KOPT-K1 (cell line): ENCODE measurements at regions not wholly inside any gene's neighbourhood (a gene's known extent, or its start where the extent isn't known, plus 50 kb on each side); places are given as distances from the start of the nearest gene placed in this dataset.

Source experiments
- H3K27ac ChIP-seq: fragments of 200-600 bp; sonication (generic); 2 replicates; pipeline ENCODE4 v1.5.1; 2016; ENCODE audit warnings: antibody characterized with exemption, mild to moderate bottlenecking, low read depth, low read length; ENCODE audit not compliant: poor library complexity, severe bottlenecking
- H3K36me3 ChIP-seq: fragments of 200-600 bp; sonication (generic); 2 replicates; pipeline ENCODE4 v1.5.1; 2017; ENCODE audit warnings: antibody characterized with exemption, mild to moderate bottlenecking, low read length, moderate library complexity; ENCODE audit not compliant: insufficient read depth
- H3K9me3 ChIP-seq: fragments of 200-600 bp; sonication (generic); 2 replicates; pipeline ENCODE4 v1.5.1; 2017; ENCODE audit warnings: antibody characterized with exemption, low read length, mild to moderate bottlenecking; ENCODE audit not compliant: insufficient read depth, poor library complexity, severe bottlenecking

DNA sequence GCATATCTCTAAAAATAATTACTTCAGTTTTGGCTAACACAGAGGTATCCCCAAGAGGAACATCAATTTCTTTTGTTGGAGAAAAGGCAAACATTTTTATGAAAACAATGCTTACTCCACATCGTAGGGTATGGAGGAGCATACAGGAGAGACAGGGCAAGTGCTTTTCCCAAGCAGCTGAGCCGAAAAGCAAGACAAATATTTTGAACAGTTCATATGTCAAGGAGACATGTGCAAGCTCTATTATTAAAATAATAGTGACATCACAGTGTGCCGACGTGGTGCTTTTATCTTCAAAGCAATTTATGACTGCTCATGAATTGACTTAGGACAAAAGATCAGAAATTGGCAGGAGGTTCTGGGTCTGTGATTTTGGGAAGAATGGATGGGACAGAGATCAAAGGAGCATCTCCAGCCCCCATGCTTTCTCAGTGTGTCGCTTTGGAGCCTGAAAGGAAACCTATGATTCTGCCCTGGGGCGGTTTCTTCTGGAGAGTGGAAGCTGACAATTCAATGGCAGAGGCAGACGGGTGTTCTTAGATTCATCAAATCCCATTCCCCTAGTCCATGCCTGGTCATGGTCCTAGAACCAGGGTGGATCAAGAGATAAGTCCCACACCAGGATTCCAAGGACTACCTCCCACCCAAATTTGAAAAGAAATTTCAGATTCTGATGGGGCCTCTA is 97.1 kb downstream of the JCAD start:
- no peaks in the 10 kb centered on the region for H3K36me3 ChIP-seq
- no peaks in the 10 kb centered on the region for H3K9me3 ChIP-seq
- H3K27ac ChIP-seq, result no peak overlapping the region

DNA sequence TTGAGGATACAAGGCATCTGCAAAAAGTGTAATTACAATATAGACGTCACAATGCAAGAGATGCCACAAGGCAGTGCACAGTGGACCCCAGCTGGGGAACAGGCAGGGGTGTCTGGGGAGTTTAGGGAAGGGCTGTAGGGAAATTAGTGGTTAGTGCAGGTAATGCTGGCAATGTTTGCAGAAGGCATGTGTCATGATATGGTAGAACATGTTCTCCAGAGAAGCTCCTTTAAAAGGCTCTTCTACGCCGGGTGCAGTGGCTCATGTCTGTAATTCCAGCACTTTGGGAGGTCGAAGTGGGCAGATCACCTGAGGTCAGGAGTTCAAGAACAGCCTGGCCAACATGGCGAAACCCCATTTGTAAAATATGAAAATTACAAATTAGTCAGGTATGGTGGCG is 98.0 kb downstream of the JCAD start:
- no peaks in the 10 kb centered on the region for H3K36me3 ChIP-seq
- H3K9me3 ChIP-seq, result no peaks in the 10 kb centered on the region
- H3K27ac ChIP-seq, result no peak overlapping the region

DNA sequence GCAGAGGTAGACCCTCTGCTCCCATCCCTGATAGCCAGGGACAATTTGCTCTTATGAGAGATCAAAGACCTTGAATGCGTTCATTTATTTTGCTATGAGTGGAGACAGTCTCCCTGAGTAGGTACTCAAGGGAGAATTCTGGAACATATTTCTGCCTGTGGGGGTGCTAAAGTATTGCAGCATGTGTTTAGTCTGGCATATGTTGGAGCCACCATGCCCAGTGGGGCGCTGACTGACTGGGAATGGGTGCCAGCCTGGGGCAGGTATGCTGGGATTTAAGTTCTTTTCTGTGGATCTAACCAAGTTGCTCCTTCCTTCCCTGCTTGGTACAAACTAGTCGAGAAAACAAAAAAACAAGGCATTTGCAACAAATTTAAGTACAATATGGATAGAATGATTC is 99.1 kb downstream of the JCAD start:
- H3K9me3 ChIP-seq, result no peaks in the 10 kb centered on the region
- no peak overlapping the region for H3K27ac ChIP-seq
- no peaks in the 10 kb centered on the region for H3K36me3 ChIP-seq

DNA sequence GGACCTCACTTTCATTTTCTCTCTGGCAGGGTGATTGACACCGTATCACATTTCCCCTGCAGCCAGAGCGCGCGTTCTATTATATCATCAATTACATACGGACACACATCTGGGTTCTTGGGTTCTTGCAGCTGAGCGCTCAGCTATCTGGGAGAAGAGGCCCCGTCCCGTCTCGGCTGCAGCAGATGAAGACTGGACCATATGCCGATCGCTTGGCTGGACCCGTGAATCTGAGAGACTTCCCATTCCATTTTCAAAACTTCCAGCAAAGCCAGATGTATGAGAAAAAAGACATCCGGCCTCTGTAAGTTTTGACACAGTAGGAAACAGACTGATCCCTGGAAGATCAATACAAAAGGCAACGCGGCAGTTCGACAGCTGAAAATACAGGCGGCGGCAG is 99.8 kb downstream of the JCAD start:
- H3K9me3 ChIP-seq, result no peaks in the 10 kb centered on the region
- no peak overlapping the region for H3K27ac ChIP-seq
- no peaks in the 10 kb centered on the region for H3K36me3 ChIP-seq

DNA sequence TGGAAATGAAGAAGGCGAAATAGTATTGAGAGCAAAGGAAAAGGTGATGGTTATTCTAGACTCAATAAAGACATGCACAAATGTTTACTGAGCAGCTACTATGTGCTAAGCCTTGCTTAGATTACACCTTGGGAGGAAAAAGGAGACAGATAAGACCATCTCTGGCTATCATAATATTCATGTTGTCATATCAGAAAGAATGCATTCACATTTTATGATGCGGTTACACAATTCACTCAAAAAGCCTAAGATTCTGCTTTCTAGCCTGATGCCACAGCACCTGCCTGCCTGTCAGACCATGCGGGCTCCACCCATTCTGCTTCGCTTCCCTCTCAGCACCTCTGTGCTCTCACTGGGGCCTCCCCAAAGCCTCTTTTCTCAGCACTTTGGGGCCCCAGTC is 100.9 kb downstream of the JCAD start:
- Histone ChIP-seq H3K27ac (no peak overlapping the region), H3K36me3 (no peaks in the 10 kb centered on the region), H3K9me3 (no peaks in the 10 kb centered on the region)

DNA sequence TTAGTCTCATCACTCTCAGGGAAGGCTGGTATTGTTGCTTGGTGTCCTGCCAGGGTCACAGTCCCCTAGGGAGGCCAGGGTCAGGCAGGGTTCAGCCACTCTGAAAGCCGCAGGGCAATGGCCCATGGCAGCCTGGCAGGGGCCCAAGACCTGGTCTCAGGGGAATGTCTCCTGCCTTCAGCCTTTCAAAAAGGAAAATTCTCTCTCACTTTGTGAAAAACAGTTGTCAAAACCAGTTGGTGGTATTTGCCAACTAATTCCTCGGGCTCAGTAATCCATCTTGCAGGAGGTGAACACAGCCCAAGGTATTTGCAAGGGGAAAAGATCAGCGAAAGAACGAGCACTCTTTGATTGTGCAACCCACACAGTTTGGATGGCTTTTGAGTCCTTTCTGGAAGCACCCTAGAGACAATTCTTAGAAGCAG is 101.5 kb downstream of the JCAD start:
- no peak overlapping the region for H3K27ac ChIP-seq

DNA sequence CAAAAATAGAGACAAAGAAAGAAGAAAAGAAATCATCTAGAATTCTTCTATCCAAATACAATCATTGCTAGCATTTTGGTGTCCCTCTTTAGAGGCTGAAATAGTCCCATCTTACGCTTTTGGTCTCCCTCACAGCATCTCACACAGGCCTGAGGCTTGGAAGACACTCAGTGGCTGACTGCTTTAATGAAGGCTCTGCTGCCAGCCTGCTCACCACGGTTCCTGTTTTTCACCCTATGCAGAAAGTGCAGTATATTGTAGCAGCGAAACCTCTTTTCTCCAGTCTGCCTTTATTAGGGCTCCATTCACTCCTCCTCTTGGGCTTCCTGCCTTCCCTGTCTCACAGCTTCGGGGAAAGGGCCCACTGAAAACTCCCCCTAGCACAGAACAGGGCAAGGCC is 102.2 kb downstream of the JCAD start:
- Histone ChIP-seq H3K27ac (no peak overlapping the region), H3K36me3 (no peaks in the 10 kb centered on the region), H3K9me3 (no peaks in the 10 kb centered on the region)

More for the DNA sequence above, 101.5 kb downstream of the JCAD start:
- Histone ChIP-seq H3K36me3 (no peaks in the 10 kb centered on the region), H3K9me3 (no peaks in the 10 kb centered on the region)

DNA sequence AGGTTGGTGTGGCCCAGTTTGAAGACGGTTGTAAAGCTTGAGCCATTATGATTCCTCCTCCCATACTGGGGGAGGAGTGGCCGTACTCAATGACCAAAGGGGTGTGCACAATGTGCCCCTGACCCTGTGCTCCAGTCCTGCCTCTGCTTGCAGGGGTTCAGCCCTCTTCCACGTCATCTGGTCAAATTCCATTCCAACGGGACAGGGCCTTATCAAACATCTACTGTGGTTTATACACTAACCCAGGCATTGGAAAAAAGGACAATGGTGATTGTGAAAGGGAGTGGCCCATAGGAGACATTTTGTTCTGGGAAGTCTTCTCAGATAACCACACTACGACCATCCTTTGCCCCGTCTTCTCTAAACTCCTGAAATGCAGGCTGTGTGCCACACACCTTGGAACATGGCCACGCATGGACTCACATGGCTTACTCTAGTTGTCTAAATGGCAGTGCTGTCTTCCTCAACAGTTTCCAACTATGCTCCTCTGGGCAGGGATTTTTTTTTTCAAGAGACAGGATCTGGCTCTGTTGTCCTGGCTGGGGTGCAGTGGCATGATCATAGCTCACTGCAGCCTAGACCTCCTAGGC is 103.0 kb downstream of the JCAD start:
- H3K36me3 ChIP-seq, result no peaks in the 10 kb centered on the region
- H3K27ac ChIP-seq, result no peak overlapping the region
- no peaks in the 10 kb centered on the region for H3K9me3 ChIP-seq

DNA sequence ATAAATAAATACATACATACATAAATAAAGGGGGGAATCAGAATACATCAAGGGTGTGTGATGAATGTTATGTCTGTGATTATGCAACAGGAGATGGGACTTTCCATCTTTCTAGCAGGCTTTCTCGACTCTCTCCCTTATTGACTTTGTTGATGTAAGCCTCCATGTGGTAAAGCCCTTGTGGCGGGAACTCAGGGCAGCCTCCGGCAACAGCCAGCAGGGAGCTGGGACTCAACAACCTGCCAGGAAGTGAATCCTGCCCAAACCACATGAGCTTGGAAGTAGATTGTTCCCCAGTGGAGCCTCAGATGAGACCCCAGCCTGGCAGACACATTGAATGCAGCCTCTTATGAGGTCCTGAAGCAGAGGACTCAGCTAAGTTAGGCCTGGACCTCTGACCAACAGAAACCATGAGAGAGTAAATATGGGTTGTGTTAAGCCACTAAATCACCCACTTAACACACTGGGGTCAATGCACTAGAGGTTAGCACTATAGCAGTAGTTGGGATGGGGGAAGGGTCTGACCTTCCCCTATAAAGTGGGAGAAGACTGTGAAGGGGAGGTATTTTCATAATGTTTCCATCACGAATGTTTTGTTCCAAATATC is 104.0 kb downstream of the JCAD start:
- no peak overlapping the region for H3K27ac ChIP-seq
- no peaks in the 10 kb centered on the region for H3K9me3 ChIP-seq
- no peaks in the 10 kb centered on the region for H3K36me3 ChIP-seq

DNA sequence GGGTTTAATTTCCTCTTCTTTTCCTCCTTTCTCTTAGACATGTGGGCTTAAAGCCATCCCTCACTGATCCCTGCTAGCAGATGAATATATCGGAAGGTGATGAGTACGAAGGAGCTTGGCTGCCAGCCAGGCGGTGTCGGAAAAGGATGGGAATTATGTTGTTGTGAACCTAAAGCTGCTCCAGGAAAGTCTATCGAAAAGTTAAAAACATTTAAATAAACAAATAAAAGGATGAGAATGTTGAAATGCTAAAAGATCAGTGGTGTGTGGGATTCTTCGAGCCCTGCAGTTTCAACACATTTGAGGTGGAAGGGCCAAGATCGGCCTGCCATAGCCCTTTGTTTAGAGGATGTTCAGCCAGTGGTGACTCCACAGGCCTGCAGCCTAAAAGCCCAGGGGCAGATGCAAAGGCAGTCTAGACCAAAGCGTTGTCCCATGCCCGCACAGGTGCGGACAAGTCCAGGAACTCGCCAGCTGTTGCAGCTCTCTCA is 107.9 kb downstream of the JCAD start:
- Histone ChIP-seq H3K36me3 (no peaks in the 10 kb centered on the region), H3K9me3 (no peaks in the 10 kb centered on the region), H3K27ac (no peak overlapping the region)

DNA sequence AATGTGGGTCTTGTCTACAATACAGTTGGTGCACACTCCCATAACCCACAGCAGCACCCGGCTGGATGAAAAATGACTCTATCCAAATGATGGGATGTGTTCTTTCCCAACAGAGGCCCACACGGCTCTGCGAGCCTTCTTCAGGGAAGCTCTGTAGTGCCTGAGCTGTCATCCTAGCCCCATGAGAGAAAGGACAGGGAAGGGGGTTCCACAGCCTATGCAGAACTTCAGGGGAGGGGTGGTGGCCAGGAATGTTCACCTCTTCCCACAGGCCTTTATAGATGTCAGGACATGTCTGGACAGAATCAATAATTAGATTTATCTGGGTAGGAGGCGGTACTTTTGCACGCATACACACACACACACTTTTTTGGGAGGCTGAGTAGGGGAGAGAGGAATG is 109.0 kb downstream of the JCAD start:
- no peaks in the 10 kb centered on the region for H3K9me3 ChIP-seq
- no peak overlapping the region for H3K27ac ChIP-seq
- no peaks in the 10 kb centered on the region for H3K36me3 ChIP-seq

DNA sequence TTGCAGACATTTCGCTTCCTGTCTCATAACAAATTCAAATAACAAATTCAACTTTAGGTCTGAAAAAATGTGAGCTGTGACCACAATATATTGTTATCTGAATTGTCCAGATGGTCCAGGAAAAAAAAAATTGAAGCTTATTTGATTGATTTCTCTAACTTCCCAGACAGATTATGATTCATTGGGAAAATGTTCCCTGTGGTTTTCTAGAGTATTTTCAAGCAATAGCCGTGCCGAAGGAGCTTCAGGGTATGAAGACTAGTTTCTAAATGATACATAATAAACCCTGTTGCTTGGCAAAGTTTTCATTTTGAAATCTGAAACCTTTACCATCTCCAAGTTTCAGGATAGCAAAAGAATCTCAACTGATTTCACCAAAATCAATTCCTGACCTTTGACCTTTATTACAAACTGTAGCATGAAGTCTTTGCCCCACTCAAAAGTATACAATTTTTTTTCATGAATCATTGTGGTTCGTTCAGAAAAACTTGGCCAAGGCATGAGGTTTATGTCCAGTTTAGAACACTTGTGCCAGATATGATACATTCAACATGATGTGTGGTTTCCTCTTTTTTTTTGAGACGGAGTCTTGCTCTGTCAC is 109.9 kb downstream of the JCAD start:
- H3K36me3 ChIP-seq, result no peaks in the 10 kb centered on the region
- H3K9me3 ChIP-seq, result no peaks in the 10 kb centered on the region
- H3K27ac ChIP-seq, result no peak overlapping the region

DNA sequence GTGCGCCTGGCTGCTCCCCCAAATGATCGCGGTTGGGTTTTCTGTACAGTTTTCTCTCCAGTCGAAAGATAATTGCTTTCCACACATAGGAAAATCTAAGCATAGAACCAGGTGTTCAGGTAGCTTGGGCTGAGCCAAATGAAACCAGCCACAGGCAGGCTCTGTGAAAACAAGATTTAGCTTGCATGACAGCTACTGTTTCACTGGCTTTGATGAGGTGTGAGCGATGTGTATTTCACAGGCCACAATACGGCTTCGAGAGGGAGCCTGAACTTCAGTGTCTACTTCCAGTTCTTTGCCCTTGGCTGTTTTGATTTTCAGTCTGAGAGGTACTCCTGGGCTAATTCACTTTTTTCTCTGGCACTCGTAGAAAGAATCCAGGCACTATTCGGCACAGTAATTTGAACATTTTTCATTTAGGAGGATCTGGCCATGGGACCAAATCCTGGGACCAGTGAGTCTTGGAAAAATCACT is 110.5 kb downstream of the JCAD start:
- Histone ChIP-seq H3K27ac (no peak overlapping the region), H3K36me3 (no peaks in the 10 kb centered on the region), H3K9me3 (no peaks in the 10 kb centered on the region)

DNA sequence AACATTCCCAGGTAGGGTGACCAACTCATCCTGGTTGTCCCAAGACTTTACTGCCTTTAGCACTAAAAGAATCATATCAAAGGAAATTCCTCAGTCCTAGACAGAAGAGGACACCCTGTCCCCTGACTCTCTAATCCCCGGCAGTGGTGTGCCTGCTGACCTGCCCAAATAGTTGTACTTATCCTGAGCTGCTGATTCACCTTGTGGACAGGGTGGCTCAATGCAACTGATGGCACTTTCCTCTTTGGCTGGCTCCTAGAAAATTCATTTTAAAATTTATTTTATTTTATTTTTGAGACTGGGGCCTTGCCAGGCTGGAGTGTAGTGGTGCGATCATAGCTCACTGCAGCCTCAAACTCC is 111.7 kb downstream of the JCAD start:
- Histone ChIP-seq H3K9me3 (no peaks in the 10 kb centered on the region), H3K36me3 (no peaks in the 10 kb centered on the region), H3K27ac (no peak overlapping the region)

DNA sequence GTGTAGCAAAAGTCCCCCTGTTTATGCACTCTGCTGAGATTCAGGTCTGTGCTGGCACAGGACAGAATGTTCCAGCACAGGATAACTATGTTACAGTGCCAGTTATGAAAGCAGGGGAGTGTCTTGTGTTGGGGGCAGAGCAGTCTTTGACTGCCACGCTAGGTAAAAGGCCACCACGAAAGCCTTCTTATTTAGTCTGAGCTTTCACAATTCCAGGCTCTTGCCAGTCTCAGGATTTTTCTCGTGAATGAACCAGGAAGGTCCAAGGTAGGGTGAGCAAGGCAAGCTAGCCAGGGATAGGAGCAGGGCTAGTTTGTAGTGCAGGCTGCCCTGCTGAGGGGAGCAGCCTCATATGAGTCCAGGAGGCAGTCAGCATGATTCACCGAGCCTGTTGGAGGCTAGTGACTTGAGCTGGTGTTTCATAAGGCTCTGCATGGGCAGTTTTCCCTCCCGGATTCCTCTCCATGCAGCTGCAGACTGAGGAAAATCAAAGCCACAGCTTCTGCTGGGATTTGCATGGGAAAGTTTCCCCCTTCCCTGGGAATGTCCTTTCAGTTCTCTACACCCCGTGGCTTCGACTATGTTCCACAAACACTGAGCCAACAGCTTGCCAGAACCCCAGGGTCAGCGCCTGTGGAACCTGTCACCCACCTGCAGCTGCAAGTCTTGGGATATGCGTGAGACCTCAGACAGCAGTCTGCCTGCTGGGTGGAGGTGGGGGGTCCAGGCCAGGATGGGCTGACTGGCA is 112.3 kb downstream of the JCAD start:
- Histone ChIP-seq H3K9me3 (no peaks in the 10 kb centered on the region), H3K36me3 (no peaks in the 10 kb centered on the region), H3K27ac (no peak overlapping the region)
